AG08395 (cell line): ENCODE measurements at regions not wholly inside any gene's neighbourhood (a gene's known extent, or its start where the extent isn't known, plus 50 kb on each side); places are given as distances from the start of the nearest gene placed in this dataset.
"Not testable (repeated sequence)": the region's sequence is repeated elsewhere in the genome, so short reads cannot be mapped to it uniquely, and the experiment has no call there.

ENCODE experiments used
- DNase-seq: peaks from one replicate; pipeline ENCODE4 v3.0.0; 2012; ENCODE audit warnings: mixed read lengths, low spot score

- no peak for DNase-seq
Measured at GRCh38 chr5:110923971-110924370, 147.5 kb upstream of the TSLP start.

- DNase-seq, result no peak
Measured at GRCh38 chr5:110925398-110925797, 146.1 kb upstream of the TSLP start.

GRCh38 chr5:110925916-110926315 is 145.6 kb upstream of the TSLP start:
- no peak for DNase-seq

- no peak for DNase-seq
Measured at GRCh38 chr5:110932755-110933488, 138.6 kb upstream of the TSLP start.

GRCh38 chr5:110940136-110940535 is 131.4 kb upstream of the TSLP start:
- no peak for DNase-seq

- DNase-seq, result no peak
Measured at GRCh38 chr5:110945874-110946436, 125.6 kb upstream of the TSLP start.

GRCh38 chr5:110951373-110951791 is 120.1 kb upstream of the TSLP start:
- DNase-seq, result no peak

- DNase-seq, result no peak
Measured at GRCh38 chr5:110956280-110956912, 115.1 kb upstream of the TSLP start.

- no peak for DNase-seq
Measured at GRCh38 chr5:110956913-110957813, 114.3 kb upstream of the TSLP start.

- DNase-seq, result no peak
Measured at GRCh38 chr5:110957934-110958333, 113.6 kb upstream of the TSLP start.

GRCh38 chr5:110963495-110963894 is 108.0 kb upstream of the TSLP start:
- no peak for DNase-seq

- no peak for DNase-seq
Measured at GRCh38 chr5:110965773-110966581, 105.5 kb upstream of the TSLP start.

GRCh38 chr5:110968246-110969005 is 103.1 kb upstream of the TSLP start:
- DNase-seq, result no peak

- DNase-seq, result no peak
Measured at GRCh38 chr5:110969502-110969901, 102.0 kb upstream of the TSLP start.

GRCh38 chr5:110973510-110973909 is 98.0 kb upstream of the TSLP start:
- DNase-seq, result no peak

GRCh38 chr5:110977915-110978314 is 93.6 kb upstream of the TSLP start:
- DNase-seq, result no peak

- not testable (repeated sequence) for DNase-seq
Measured at GRCh38 chr5:110985882-110986281, 85.6 kb upstream of the TSLP start.

GRCh38 chr5:110987573-110987972 is 83.9 kb upstream of the TSLP start:
- DNase-seq, result not testable (repeated sequence)

GRCh38 chr5:110996742-110997141 is 74.8 kb upstream of the TSLP start:
- no peak for DNase-seq

GRCh38 chr5:111002036-111002435 is 69.5 kb upstream of the TSLP start:
- no peak for DNase-seq

- no peak for DNase-seq
Measured at GRCh38 chr5:111003623-111004022, 67.9 kb upstream of the TSLP start.
